SK-N-SH (cell line): ENCODE measurements at regions not wholly inside any gene's neighbourhood (a gene's known extent, or its start where the extent isn't known, plus 50 kb on each side); places are given as distances from the start of the nearest gene placed in this dataset.

ENCODE experiments used
- CTCF ChIA-PET: fragments of 300-600, 350-600 bp; formaldehyde crosslinking; extraction: SDS; loops from one replicate; lab custom pipeline; 2021; lab: Yijun Ruan, JAX
- POLR2A ChIA-PET: fragments of 350-600 bp; sonication (Branson Sonifier 250); formaldehyde crosslinking; extraction: SDS; loops from one replicate; lab custom pipeline; 2020; ENCODE audit warnings: antibody characterized with exemption, inconsistent platforms; lab: Yijun Ruan, JAX
- DNase-seq: peaks from one replicate; pipeline ENCODE4 v3.0.0; 2012
- H2AFZ ChIP-seq: fragments of 200-600 bp; sonication (generic); 2 replicates; pipeline ENCODE4 v1.8.1; 2016; ENCODE audit warnings: antibody characterized with exemption, mild to moderate bottlenecking, low read depth
- H3F3A ChIP-seq: fragments of 200-600 bp; sonication (generic); replicated peaks from 2 replicates; pipeline ENCODE3; 2016; ENCODE audit warnings: antibody characterized with exemption, mild to moderate bottlenecking; ENCODE audit not compliant: insufficient read depth
- H3K27ac ChIP-seq, 2 experiments: fragments of 200-500 bp in 1 of 2; fragments of 200-600 bp in 1 of 2; sonication (Bioruptor generic) in 1 of 2; sonication (generic), shearing (Covaris generic) in 1 of 2; 2 replicates each; pipeline versions ENCODE4 v1.5.1 to v1.6.1; 2014 to 2016; ENCODE audit warnings: low read depth in 2 of 2, inconsistent platforms in 1 of 2, low read length in 1 of 2, mild to moderate bottlenecking in 1 of 2, mixed read lengths in 1 of 2
- H3K27me3 ChIP-seq: fragments of 200-600 bp; sonication (generic), shearing (Covaris generic); 2 replicates; pipeline ENCODE4 v1.6.1; 2016; ENCODE audit warnings: mixed run types; ENCODE audit not compliant: insufficient read depth
- H3K36me3 ChIP-seq, 2 experiments: fragments of 200-500 bp in 1 of 2; fragments of 200-600 bp in 1 of 2; sonication (Bioruptor generic) in 1 of 2; sonication (generic) in 1 of 2; replicated peaks in 1 of 2; 2 replicates each; pipeline versions ENCODE3 to v1.5.1; 2014 to 2016; ENCODE audit warnings: low read length in 1 of 2, mild to moderate bottlenecking in 1 of 2; ENCODE audit not compliant: insufficient read depth in 2 of 2, control insufficient read depth in 1 of 2
- H3K4me1 ChIP-seq, 2 experiments: fragments of 200-500 bp in 1 of 2; fragments of 200-600 bp in 1 of 2; sonication (Bioruptor generic) in 1 of 2; sonication (generic), shearing (Covaris generic) in 1 of 2; 2 replicates each; pipeline versions ENCODE4 v1.5.1 to v1.6.1; 2014 to 2016; ENCODE audit warnings: low read depth in 1 of 2, low read length in 1 of 2, mixed run types in 1 of 2; ENCODE audit not compliant: insufficient read depth in 2 of 2, control insufficient read depth in 1 of 2
- H3K4me2 ChIP-seq: fragments of 200-600 bp; sonication (generic), shearing (Covaris generic); 2 replicates; pipeline ENCODE4 v1.6.1; 2017; ENCODE audit warnings: mixed run types
- H3K4me3 ChIP-seq, 2 experiments: fragments of 200-500 bp in 1 of 2; fragments of 200-600 bp in 1 of 2; sonication (Bioruptor generic) in 1 of 2; sonication (generic), shearing (Covaris generic) in 1 of 2; 2 replicates each; pipeline versions ENCODE4 v1.5.1 to v1.8.1; 2014 to 2016; ENCODE audit warnings: low read depth in 2 of 2, inconsistent platforms in 1 of 2, low read length in 1 of 2, mild to moderate bottlenecking in 1 of 2, mixed read lengths in 1 of 2, moderate library complexity in 1 of 2
- H3K79me2 ChIP-seq: fragments of 200-600 bp; sonication (generic); 2 replicates; pipeline ENCODE4 v1.8.1; 2017; ENCODE audit warnings: mild to moderate bottlenecking; ENCODE audit not compliant: insufficient read depth
- H3K9ac ChIP-seq: fragments of 200-600 bp; sonication (generic); 2 replicates; pipeline ENCODE4 v1.6.1; 2017; ENCODE audit warnings: mixed run types
- H3K9me2 ChIP-seq: fragments of 200-600 bp; sonication (generic); 2 replicates; pipeline ENCODE4 v1.6.1; 2017; ENCODE audit warnings: mixed run types
- H3K9me3 ChIP-seq: fragments of 200-600 bp; sonication (generic); 2 replicates; pipeline ENCODE4 v1.6.1; 2017; ENCODE audit warnings: mixed run types, mild to moderate bottlenecking, moderate library complexity
- H4K20me1 ChIP-seq: fragments of 200-600 bp; sonication (generic); 2 replicates; pipeline ENCODE4 v1.6.1; 2017; ENCODE audit warnings: mild to moderate bottlenecking, mixed run types; ENCODE audit not compliant: insufficient read depth
- ELF1 ChIP-seq: IDR thresholded peaks from 2 replicates; pipeline ENCODE4 v1.4.0; 2012
- FOXM1 ChIP-seq: IDR thresholded peaks from 2 replicates; pipeline ENCODE4 v1.4.0; 2012; ENCODE audit warnings: low read depth, mild to moderate bottlenecking
- IRF3 ChIP-seq: fragments of 150-350 bp; IDR thresholded peaks from 2 replicates; pipeline ENCODE4 v1.6.1; 2016; ENCODE audit warnings: mild to moderate bottlenecking, low read depth, low read length
- JUND ChIP-seq: IDR thresholded peaks from 2 replicates; pipeline ENCODE4 v1.4.0; 2012
- NFIC ChIP-seq: IDR thresholded peaks from 2 replicates; pipeline ENCODE4 v1.4.0; 2012; ENCODE audit warnings: borderline replicate concordance
- NRF1 ChIP-seq: IDR thresholded peaks from 2 replicates; pipeline ENCODE4 v1.6.1; 2012; ENCODE audit warnings: low read depth, mild to moderate bottlenecking, low read length
- RFX5 ChIP-seq: IDR thresholded peaks from 2 replicates; pipeline ENCODE4 v1.6.1; 2012; ENCODE audit warnings: mild to moderate bottlenecking, improper control_type of control experiment, low read length
- TAF1 ChIP-seq: IDR thresholded peaks from 2 replicates; pipeline ENCODE4 v1.6.1; 2012; ENCODE audit warnings: low read depth, mild to moderate bottlenecking, low read length, moderate library complexity, borderline replicate concordance
- ZBTB33 ChIP-seq: IDR thresholded peaks from 2 replicates; pipeline ENCODE4 v1.4.0; 2012; ENCODE audit warnings: low read depth, borderline replicate concordance
- WGBS: methylation state at CpG from one replicate; pipeline ENCODE4 v1.1.6; 2017; ENCODE audit warnings: low lambda C conversion rate; 5-methylcytosine and 5-hydroxymethylcytosine counted together
- TF ChIP-seq, protein P1 (sequence below): IDR thresholded peaks from 2 replicates; pipeline ENCODE4 v1.4.0; 2012; ENCODE audit warnings: low read depth, borderline replicate concordance
- TF ChIP-seq, protein P2 (sequence below): fragments of 150-350 bp; IDR thresholded peaks from 2 replicates; pipeline ENCODE4 v1.6.1; 2017; ENCODE audit warnings: antibody characterized with exemption, low read length, low read depth, borderline replicate concordance

- 22% methylated on average over 4 of the region's 4 CpGs for WGBS
- no peaks in the 10 kb centered on the region for H3K79me2 ChIP-seq
- no peaks in the 10 kb centered on the region for H3K27me3 ChIP-seq
- TF ChIP-seq, protein P1, sequence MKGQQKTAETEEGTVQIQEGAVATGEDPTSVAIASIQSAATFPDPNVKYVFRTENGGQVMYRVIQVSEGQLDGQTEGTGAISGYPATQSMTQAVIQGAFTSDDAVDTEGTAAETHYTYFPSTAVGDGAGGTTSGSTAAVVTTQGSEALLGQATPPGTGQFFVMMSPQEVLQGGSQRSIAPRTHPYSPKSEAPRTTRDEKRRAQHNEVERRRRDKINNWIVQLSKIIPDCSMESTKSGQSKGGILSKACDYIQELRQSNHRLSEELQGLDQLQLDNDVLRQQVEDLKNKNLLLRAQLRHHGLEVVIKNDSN, result no peak
- no peak for TF ChIP-seq ZBTB33
- TF ChIP-seq RFX5, result no peak
- TF ChIP-seq JUND, result no peak
- no peak for TF ChIP-seq FOXM1
- no peak for TF ChIP-seq NFIC
- no peak for TF ChIP-seq ELF1
- TF ChIP-seq NRF1, result no peak
- TF ChIP-seq, all 33 proteins: peak for 0
- Histone ChIP-seq H2AFZ (no peak overlapping the region), H4K20me1 (no peaks in the 10 kb centered on the region), H3K4me1 (no peaks in the 10 kb centered on the region), H3K4me3 (no peak overlapping the region), H3K9ac (no peak overlapping the region), H3K9me3 (0 out of 2 replicates have a peak, but pooled peaks cover 3% of the 10 kb centered on the region), H3K27ac (no peak overlapping the region), H3F3A (no peaks in the 10 kb centered on the region), H3K36me3 (no peaks in the 10 kb centered on the region), H3K9me2 (no peaks in the 10 kb centered on the region), H3K4me2 (no peak overlapping the region)
- DNase-seq, result no peak
- ChIA-PET CTCF (no interaction called here), POLR2A (no interaction called here)
These were observed 657.3 kb upstream of the PFKP start for GRCh38 chr10:2410049-2410448.

GRCh38 chr10:2401459-2401858 is 664.1 kb upstream of the ADARB2 start:
- POLR2A ChIA-PET, result no interaction called here
- Histone ChIP-seq H3K4me3 (no peak overlapping the region), H3K27ac (no peak overlapping the region), H2AFZ (no peak overlapping the region), H3F3A (no peaks in the 10 kb centered on the region), H3K36me3 (no peaks in the 10 kb centered on the region), H3K27me3 (no peaks in the 10 kb centered on the region), H3K9me2 (no peaks in the 10 kb centered on the region), H3K4me2 (no peak overlapping the region), H3K9ac (no peak overlapping the region), H3K79me2 (no peaks in the 10 kb centered on the region), H3K9me3 (no peaks in the 10 kb centered on the region), H3K4me1 (no peaks in the 10 kb centered on the region), H4K20me1 (no peaks in the 10 kb centered on the region)
- DNase-seq, result no peak
- CTCF ChIA-PET, result interaction anchor here (1.0 kb wide), 1 partner anchor 20 kb away, joined by 3 read pairs; no protein-coding TSS in a partner anchor
- TF ChIP-seq TAF1 (no peak), RFX5 (no peak)
- 38% methylated on average over 7 of the region's 7 CpGs for WGBS

- no peaks in the 10 kb centered on the region for H3K27me3 ChIP-seq
- no peaks in the 10 kb centered on the region for H3F3A ChIP-seq
- ChIA-PET POLR2A (no interaction called here), CTCF (interaction anchor here (1.1 kb wide), 1 partner anchor 16 kb away, joined by 3 read pairs; no protein-coding TSS in a partner anchor)
- H3K9me3 ChIP-seq, result no peaks in the 10 kb centered on the region
- no peak overlapping the region for H2AFZ ChIP-seq
- no peak overlapping the region for H3K9ac ChIP-seq
- H3K36me3 ChIP-seq, result no peaks in the 10 kb centered on the region
- no peak overlapping the region for H3K27ac ChIP-seq
- no peak for DNase-seq
- H3K4me2 ChIP-seq, result no peak overlapping the region
- no peaks in the 10 kb centered on the region for H4K20me1 ChIP-seq
- no peaks in the 10 kb centered on the region for H3K4me1 ChIP-seq
- H3K9me2 ChIP-seq, result no peaks in the 10 kb centered on the region
- H3K4me3 ChIP-seq, result no peak overlapping the region
- TF ChIP-seq IRF3 (no peak), NFIC (no peak)
- TF ChIP-seq, protein P2, sequence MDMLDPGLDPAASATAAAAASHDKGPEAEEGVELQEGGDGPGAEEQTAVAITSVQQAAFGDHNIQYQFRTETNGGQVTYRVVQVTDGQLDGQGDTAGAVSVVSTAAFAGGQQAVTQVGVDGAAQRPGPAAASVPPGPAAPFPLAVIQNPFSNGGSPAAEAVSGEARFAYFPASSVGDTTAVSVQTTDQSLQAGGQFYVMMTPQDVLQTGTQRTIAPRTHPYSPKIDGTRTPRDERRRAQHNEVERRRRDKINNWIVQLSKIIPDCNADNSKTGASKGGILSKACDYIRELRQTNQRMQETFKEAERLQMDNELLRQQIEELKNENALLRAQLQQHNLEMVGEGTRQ, result no peak
- 9% methylated on average over 4 of the region's 4 CpGs for WGBS
- no peaks in the 10 kb centered on the region for H3K79me2 ChIP-seq
These were observed 662.2 kb upstream of the ADARB2 start for GRCh38 chr10:2399482-2399881.
